Jurkat, Clone E6-1 (cell line): ENCODE measurements at regions not wholly inside any gene's neighbourhood (a gene's known extent, or its start where the extent isn't known, plus 50 kb on each side); places are given as distances from the start of the nearest gene placed in this dataset.
"Not testable (repeated sequence)": the region's sequence is repeated elsewhere in the genome, so short reads cannot be mapped to it uniquely, and the experiment has no call there.

ENCODE experiments used
- DNase-seq: peaks from one replicate; pipeline ENCODE4 v3.0.0-alpha.2; 2011; ENCODE audit warnings: low read depth, low spot score
- H3K4me3 ChIP-seq: 2 replicates; pipeline ENCODE4 v1.5.1; 2011; ENCODE audit warnings: mild to moderate bottlenecking, low read length, control low read depth, moderate library complexity

DNA sequence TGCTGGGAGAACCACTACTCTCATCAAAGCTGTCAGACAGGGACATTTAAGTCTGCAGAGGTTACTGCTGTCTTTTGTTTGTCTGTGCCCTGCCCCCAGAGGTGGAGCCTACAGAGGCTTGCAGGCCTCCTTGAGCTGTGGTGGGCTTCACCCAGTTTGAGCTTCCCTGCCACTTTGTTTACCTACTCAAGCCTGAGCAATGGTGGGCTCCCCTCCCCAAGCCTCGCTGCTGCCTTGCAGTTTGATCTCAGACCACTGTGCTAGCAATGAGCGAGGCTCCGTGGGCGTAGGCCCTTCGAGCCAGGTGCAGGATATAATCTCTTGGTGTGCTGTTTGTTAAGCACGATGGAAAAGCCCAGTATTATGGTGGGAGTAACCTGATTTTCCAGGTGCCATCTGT, 67.5 kb upstream of the TBX18 start:
- DNase-seq, H3K4me3 ChIP-seq: not testable (repeated sequence)

GRCh38 chr6:84825461-84825860, 61.1 kb upstream of the TBX18 start:
- no peak for DNase-seq

DNA sequence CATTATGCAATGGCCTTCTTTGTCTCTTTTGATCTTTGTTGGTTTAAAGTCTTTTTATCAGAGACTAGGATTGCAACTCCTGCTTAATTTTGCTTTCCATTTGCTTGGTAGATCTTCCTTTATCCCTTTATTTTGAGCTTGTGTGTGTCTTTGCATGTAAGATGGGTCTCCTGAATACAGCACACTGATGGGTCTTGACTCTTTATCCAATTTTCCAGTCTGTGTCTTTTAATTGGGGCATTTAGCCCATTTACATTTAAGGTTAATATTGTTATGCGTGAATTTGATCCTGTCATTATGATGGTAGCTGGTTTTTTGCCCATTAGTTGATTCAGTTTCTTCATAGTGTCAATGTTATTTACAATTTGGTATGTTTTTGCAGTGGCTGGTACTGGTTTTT, 56.9 kb upstream of the TBX18 start:
- DNase-seq, H3K4me3 ChIP-seq: not testable (repeated sequence)

More at GRCh38 chr6:84825461-84825860, 61.1 kb upstream of the TBX18 start:
- no peak overlapping the region for H3K4me3 ChIP-seq

DNA sequence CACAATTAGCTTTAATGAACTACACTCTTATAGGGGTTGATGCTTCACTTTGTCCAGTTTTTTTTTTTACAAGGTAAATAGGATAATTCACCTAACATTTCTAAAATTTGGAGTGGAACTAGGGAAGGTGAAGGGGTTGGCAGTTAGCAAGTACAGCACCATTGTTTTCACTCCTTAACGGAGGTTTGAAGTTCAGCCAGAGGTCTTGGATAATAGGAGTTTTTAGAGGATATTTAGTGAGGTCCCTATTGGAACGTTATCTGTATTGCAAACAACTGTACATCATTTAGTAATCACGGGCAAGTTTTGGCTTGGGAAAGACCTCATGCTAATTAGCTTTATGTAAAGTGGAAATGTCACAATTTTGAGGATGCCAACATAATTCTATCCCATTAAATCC, 52.3 kb upstream of the TBX18 start:
- DNase-seq: no peak
- no peak overlapping the region for H3K4me3 ChIP-seq

DNA sequence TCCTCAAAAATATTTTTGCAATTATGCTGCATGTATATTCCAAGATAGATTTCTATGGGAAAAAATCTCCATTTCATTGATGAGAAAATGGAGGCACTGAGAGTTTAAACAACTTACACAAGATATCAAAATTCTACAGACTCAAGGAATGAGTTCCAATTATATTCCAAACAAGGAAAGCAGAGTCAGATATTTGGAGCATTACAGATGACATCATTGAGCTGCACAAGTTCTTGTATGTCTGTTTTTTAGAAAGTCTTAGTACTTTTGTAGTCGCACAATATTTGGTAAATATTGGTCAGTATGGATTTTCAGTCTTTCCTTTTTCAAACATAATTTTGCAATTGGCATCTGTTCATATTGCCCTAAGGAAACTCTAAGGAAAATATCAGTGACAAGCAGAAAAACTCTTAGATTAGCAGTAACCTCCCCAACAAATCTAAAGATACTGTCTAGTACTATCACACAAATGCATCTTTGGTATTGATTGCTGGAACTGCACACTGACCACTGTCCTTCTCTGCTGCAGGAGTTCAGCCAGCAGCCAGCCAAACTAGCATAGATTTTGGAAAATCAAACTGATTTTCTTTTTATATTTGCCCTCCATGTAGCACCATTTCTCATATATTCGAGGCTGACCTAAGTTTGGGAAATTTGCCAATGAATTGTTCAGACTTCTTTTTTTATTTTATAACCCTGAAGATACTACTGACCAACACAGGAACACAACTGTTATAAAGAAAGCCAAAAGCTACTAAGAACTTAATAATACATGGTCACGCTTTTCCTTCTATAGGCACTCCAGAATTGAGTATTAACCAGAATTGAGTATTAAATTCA, 51.7 kb upstream of the TBX18 start:
- DNase-seq: no peak
- H3K4me3 ChIP-seq: no peak overlapping the region
